Stimulated activated CD8-positive, alpha-beta memory T cell treated with anti-CD3 and anti-CD28 coated beads, Interleukin-4, amount 100 ng/mL, for 48 hours (primary cell): ENCODE measurements at regions not wholly inside any gene's neighbourhood (a gene's known extent, or its start where the extent isn't known, plus 50 kb on each side); places are given as distances from the start of the nearest gene placed in this dataset.

Source experiments
- DNase-seq: peaks from one replicate; pipeline ENCODE4 v3.0.0-alpha.2; 2020

GRCh38 chr3:113141543-113141942 lies 69.8 kb upstream of the BOC start:
- DNase-seq: no peak

- DNase-seq: no peak
These were observed 68.9 kb upstream of the BOC start for GRCh38 chr3:113142476-113142875.

GRCh38 chr3:113143353-113143752 lies 68.0 kb upstream of the BOC start:
- DNase-seq: no peak

- DNase-seq: no peak
These were observed 63.6 kb upstream of the BOC start for GRCh38 chr3:113147681-113148261.

GRCh38 chr3:113148284-113148683 lies 63.1 kb upstream of the BOC start:
- no peak for DNase-seq

GRCh38 chr3:113150250-113150649 lies 61.1 kb upstream of the BOC start:
- no peak for DNase-seq

- DNase-seq: no peak
These were observed 59.8 kb upstream of the BOC start for GRCh38 chr3:113151461-113152031.

- no peak for DNase-seq
These were observed 58.5 kb upstream of the BOC start for GRCh38 chr3:113152849-113153248.

- DNase-seq: no peak
These were observed 57.8 kb upstream of the BOC start for GRCh38 chr3:113153499-113154107.

GRCh38 chr3:113156816-113157333 lies 54.5 kb upstream of the BOC start:
- DNase-seq: no peak

- DNase-seq: no peak
These were observed 53.8 kb upstream of the BOC start for GRCh38 chr3:113157408-113158030.

- DNase-seq: no peak
These were observed 53.2 kb upstream of the BOC start for GRCh38 chr3:113158171-113158570.
